CD4-positive, alpha-beta T cell (primary cell): ENCODE measurements at regions not wholly inside any gene's neighbourhood (a gene's known extent, or its start where the extent isn't known, plus 50 kb on each side); places are given as distances from the start of the nearest gene placed in this dataset.
A peak's percentile ranks its signal among the peaks of the same experiment; 100 is the strongest.

Experiments used
- ATAC-seq: fragments of 200-7000 bp; cut with Tn5 transposase; one replicate; pipeline ENCODE4 v1.10.0; 2022; ENCODE audit warnings: mild to moderate bottlenecking; ENCODE audit not compliant: poor library complexity
- CTCF ChIA-PET: fragments of 350-600 bp; sonication (Branson Sonifier 250); formaldehyde crosslinking; loops from one replicate; lab custom pipeline; 2021; ENCODE audit warnings: antibody characterized with exemption, inconsistent platforms; lab: Charles Lee
- POLR2A ChIA-PET: fragments of 350-600 bp; sonication (Branson Sonifier 250); formaldehyde crosslinking; loops from one replicate; lab custom pipeline; 2021; ENCODE audit warnings: antibody characterized with exemption, inconsistent platforms; lab: Charles Lee
- DNase-seq, 14 experiments: peaks; one replicate each; pipeline ENCODE4 v3.0.0-alpha.2; 2013 to 2020; ENCODE audit warnings: mixed read lengths in 2 of 14
- H3K27ac ChIP-seq, 2 donors: one replicate each; pipeline versions ENCODE4 v1.5.1 to v1.7.0; 2013; ENCODE audit warnings: low read length in 2 of 2, low read depth in 1 of 2, mild to moderate bottlenecking in 1 of 2
- H3K27me3 ChIP-seq, 2 experiments: 1 replicate in 1 of 2; 2 replicates in 1 of 2; pipeline versions ENCODE4 v1.6.1 to v1.7.0; 2013; ENCODE audit warnings: low read length in 2 of 2, control low read depth in 1 of 2, mild to moderate bottlenecking in 1 of 2, moderate library complexity in 1 of 2; ENCODE audit not compliant: insufficient read depth in 2 of 2, control insufficient read depth in 1 of 2
- H3K36me3 ChIP-seq: one replicate; pipeline ENCODE4 v1.6.1; 2013; ENCODE audit warnings: low read length, control low read depth; ENCODE audit not compliant: insufficient read depth
- H3K4me1 ChIP-seq: one replicate; pipeline ENCODE4 v1.6.1; 2013; ENCODE audit warnings: low read length, control low read depth; ENCODE audit not compliant: insufficient read depth
- H3K4me3 ChIP-seq: one replicate; pipeline ENCODE4 v1.5.1; 2013; ENCODE audit warnings: mild to moderate bottlenecking, low read length, moderate library complexity
- H3K9me3 ChIP-seq, 2 experiments: 1 replicate in 1 of 2; 2 replicates in 1 of 2; pipeline versions ENCODE4 v1.6.1 to v1.7.0; 2013; ENCODE audit warnings: low read length in 2 of 2, mild to moderate bottlenecking in 2 of 2, control low read depth in 1 of 2, moderate library complexity in 1 of 2; ENCODE audit not compliant: control insufficient read depth in 1 of 2, insufficient read depth in 1 of 2
- H3K27ac Mint-ChIP-seq: one replicate; pipeline ENCODE4 v1.8.0; 2020; ENCODE audit warnings: mixed read lengths
- H3K27me3 Mint-ChIP-seq: one replicate; pipeline ENCODE4 v1.8.0; 2021; ENCODE audit warnings: mixed read lengths
- H3K36me3 Mint-ChIP-seq: one replicate; pipeline ENCODE4 v1.8.0; 2021; ENCODE audit warnings: low read depth, mixed read lengths
- H3K4me1 Mint-ChIP-seq: one replicate; pipeline ENCODE4 v1.8.0; 2021; ENCODE audit warnings: low read depth, mixed read lengths
- H3K4me3 Mint-ChIP-seq: one replicate; pipeline ENCODE4 v1.8.0; 2020; ENCODE audit warnings: mild to moderate bottlenecking, mixed read lengths
- H3K9me3 Mint-ChIP-seq: one replicate; pipeline ENCODE4 v1.8.0; 2020; ENCODE audit warnings: mixed read lengths
- CTCF ChIP-seq: fragments of 200-600 bp; IDR thresholded peaks from one replicate; pipeline ENCODE4 v1.8.0; 2022; ENCODE audit warnings: antibody characterized with exemption, mild to moderate bottlenecking
- intact Hi-C, 2 experiments: fragments of 100-400 bp; cut with DNase I in 1 of 2; cut with micrococcal nuclease in 1 of 2; formaldehyde crosslinking; loops; one replicate each; pipeline versions ENCODE4 v1.15.1 to v1.9.0; 2023 to 2025; cut with DNase I, micrococcal nuclease

- H3K4me3 ChIP-seq, result peak overlapping the region; percentile 80
- ChIA-PET CTCF (interaction anchor here (1.3 to 1.7 kb wide), 2 partner anchors 28 to 90 kb away, joined by 7 read pairs; no protein-coding TSS in a partner anchor), POLR2A (interaction anchor here (0.7 to 2.0 kb wide), 4 partner anchors 10 to 567 kb away, joined by 3 to 10 read pairs (median 3); partner anchors contain the start of gene ZNF398)
- H3K27me3 ChIP-seq, result no peaks in the 10 kb centered on the region
- Mint-ChIP-seq H3K36me3 (peaks cover 13% of the 10 kb centered on the region), H3K4me3 (peak overlapping the region; percentile 86), H3K4me1 (peaks cover 21% of the 10 kb centered on the region), H3K9me3 (peaks cover 10% of the 10 kb centered on the region), H3K27ac (peak overlapping the region; percentile 66), H3K27me3 (no peaks in the 10 kb centered on the region)
- ATAC-seq (peak; percentile 91), DNase-seq (peak; percentile 84 to 97 (median 94))
- TF ChIP-seq CTCF, result no peak
- peaks cover 29% of the 10 kb centered on the region for H3K4me1 ChIP-seq
- H3K9me3 ChIP-seq, result peaks cover 23 to 28% of the 10 kb centered on the region in 2 experiments
- H3K27ac ChIP-seq, result no peak overlapping the region
- intact Hi-C loops, result loop anchor here in 1 of 2 experiments (1.0 to 10.0 kb wide), 8 partner anchors 57 to 1368 kb away; partner anchors contain the start of genes CDK5, FASTK, REPIN1 and SLC4A2
- H3K36me3 ChIP-seq, result no peaks in the 10 kb centered on the region
Measured at GRCh38 chr7:149714081-149714909, 59.1 kb downstream of the ZNF467 start.

GRCh38 chr7:149713731-149714068 lies 59.7 kb downstream of the ZNF467 start:
- H3K27ac ChIP-seq, result no peak overlapping the region
- H3K27me3 Mint-ChIP-seq, result no peaks in the 10 kb centered on the region
- POLR2A ChIA-PET, result interaction anchor here (0.8 kb wide), 1 partner anchor 10 kb away, joined by 3 read pairs; no protein-coding TSS in a partner anchor

More at GRCh38 chr7:149713731-149714068, 59.7 kb downstream of the ZNF467 start:
- peaks cover 29% of the 10 kb centered on the region for H3K4me1 ChIP-seq
- H3K36me3 ChIP-seq, result no peaks in the 10 kb centered on the region
- no peak for TF ChIP-seq CTCF
- DNase-seq, result peak in 1 of 14 experiments; percentile 39
- intact Hi-C loops, result loop anchor here in 1 of 2 experiments (1.0 to 10.0 kb wide), 8 partner anchors 58 to 1369 kb away; partner anchors contain the start of genes CDK5, FASTK, REPIN1 and SLC4A2
- Mint-ChIP-seq H3K27ac (no peak overlapping the region), H3K9me3 (peaks cover 10% of the 10 kb centered on the region), H3K36me3 (peaks cover 7% of the 10 kb centered on the region), H3K4me1 (peaks cover 21% of the 10 kb centered on the region), H3K4me3 (peak overlapping the region; percentile 86)
- ATAC-seq, result no peak
- H3K9me3 ChIP-seq, result peaks cover 25 to 32% of the 10 kb centered on the region in 2 experiments
- no peaks in the 10 kb centered on the region for H3K27me3 ChIP-seq
- peak overlapping the region; percentile 80 for H3K4me3 ChIP-seq
- CTCF ChIA-PET, result interaction anchor here (1.7 kb wide), 1 partner anchor 89 kb away, joined by 7 read pairs; no protein-coding TSS in a partner anchor
